ENCODE measurements at regions not wholly inside any gene's neighbourhood (a gene's known extent, or its start where the extent isn't known, plus 50 kb on each side); places are given as distances from the start of the nearest gene placed in this dataset.
"Not testable (repeated sequence)": the region's sequence is repeated elsewhere in the genome, so short reads cannot be mapped to it uniquely, and the experiment has no call there.

- not testable (repeated sequence) for DNase-seq
Measured at GRCh38 chr4:154907345-154908045, 126.4 kb downstream of the RBM46 start.

- DNase-seq: no peak
Measured at GRCh38 chr4:154908168-154908567, 127.1 kb downstream of the RBM46 start.

- DNase-seq: no peak
Measured at GRCh38 chr4:154911097-154911496, 130.0 kb downstream of the RBM46 start.

GRCh38 chr4:154911608-154912098, 130.6 kb downstream of the RBM46 start:
- no peak for DNase-seq

- no peak for DNase-seq
Measured at GRCh38 chr4:154916068-154916467, 135.0 kb downstream of the RBM46 start.

- DNase-seq: no peak
Measured at GRCh38 chr4:154927126-154927680, 146.1 kb downstream of the RBM46 start.

GRCh38 chr4:154928640-154929257, 147.7 kb downstream of the RBM46 start:
- DNase-seq: peak; percentile 2

GRCh38 chr4:154936873-154937272, 155.8 kb downstream of the RBM46 start:
- DNase-seq: no peak

- DNase-seq: no peak
Measured at GRCh38 chr4:154939851-154940250, 158.8 kb downstream of the RBM46 start.

- DNase-seq: no peak
Measured at GRCh38 chr4:154942176-154942575, 161.1 kb downstream of the RBM46 start.

- no peak for DNase-seq
Measured at GRCh38 chr4:154944996-154945395, 163.9 kb downstream of the RBM46 start.

- DNase-seq: no peak
Measured at GRCh38 chr4:154946113-154946512, 165.0 kb downstream of the RBM46 start.

- no peak for DNase-seq
Measured at GRCh38 chr4:154953691-154954090, 172.6 kb downstream of the RBM46 start.

GRCh38 chr4:154954117-154954516, 173.0 kb downstream of the RBM46 start:
- no peak for DNase-seq

- DNase-seq: no peak
Measured at GRCh38 chr4:154958121-154958520, 177.0 kb downstream of the RBM46 start.

- no peak for DNase-seq
Measured at GRCh38 chr4:154958621-154959358, 177.7 kb downstream of the RBM46 start.

- DNase-seq: no peak
Measured at GRCh38 chr4:154959756-154960155, 178.7 kb downstream of the RBM46 start.

GRCh38 chr4:154960476-154960875, 179.4 kb downstream of the RBM46 start:
- DNase-seq: no peak

GRCh38 chr4:154961263-154961662, 180.2 kb downstream of the RBM46 start:
- no peak for DNase-seq

GRCh38 chr4:154973244-154974035, 192.4 kb downstream of the RBM46 start:
- no peak for DNase-seq

- DNase-seq: no peak
Measured at GRCh38 chr4:154977228-154977627, 196.2 kb downstream of the RBM46 start.

GRCh38 chr4:154982187-154983047, 201.3 kb downstream of the RBM46 start:
- DNase-seq: peak; percentile 28

All from NCI-H69 (cell line).